Omental fat pad (tissue), 3 donors: ENCODE measurements at regions not wholly inside any gene's neighbourhood (a gene's known extent, or its start where the extent isn't known, plus 50 kb on each side); places are given as distances from the start of the nearest gene placed in this dataset.

ENCODE experiments used
- ATAC-seq: fragments of 150-250 bp; one replicate; pipeline ENCODE4 v1.9.1; 2016; ENCODE audit warnings: mild to moderate bottlenecking, moderate library complexity; ENCODE audit not compliant: low FRiP score
- DNase-seq: peaks from one replicate; pipeline ENCODE4 v3.0.0-alpha.2; 2019; ENCODE audit warnings: low spot score
- TF ChIP-seq, protein P1 (sequence below), 3 donors: fragments of 450-650 bp; IDR thresholded peaks; one replicate each; pipeline ENCODE4 v1.5.1; 2016 to 2017; ENCODE audit warnings: antibody characterized with exemption in 3 of 3, mild to moderate bottlenecking in 3 of 3, moderate library complexity in 2 of 3

GRCh38 chr5:12848709-12849108, 944.5 kb upstream of the CTNND2 start:
- DNase-seq (no peak), ATAC-seq (no peak)
- TF ChIP-seq, protein P1, sequence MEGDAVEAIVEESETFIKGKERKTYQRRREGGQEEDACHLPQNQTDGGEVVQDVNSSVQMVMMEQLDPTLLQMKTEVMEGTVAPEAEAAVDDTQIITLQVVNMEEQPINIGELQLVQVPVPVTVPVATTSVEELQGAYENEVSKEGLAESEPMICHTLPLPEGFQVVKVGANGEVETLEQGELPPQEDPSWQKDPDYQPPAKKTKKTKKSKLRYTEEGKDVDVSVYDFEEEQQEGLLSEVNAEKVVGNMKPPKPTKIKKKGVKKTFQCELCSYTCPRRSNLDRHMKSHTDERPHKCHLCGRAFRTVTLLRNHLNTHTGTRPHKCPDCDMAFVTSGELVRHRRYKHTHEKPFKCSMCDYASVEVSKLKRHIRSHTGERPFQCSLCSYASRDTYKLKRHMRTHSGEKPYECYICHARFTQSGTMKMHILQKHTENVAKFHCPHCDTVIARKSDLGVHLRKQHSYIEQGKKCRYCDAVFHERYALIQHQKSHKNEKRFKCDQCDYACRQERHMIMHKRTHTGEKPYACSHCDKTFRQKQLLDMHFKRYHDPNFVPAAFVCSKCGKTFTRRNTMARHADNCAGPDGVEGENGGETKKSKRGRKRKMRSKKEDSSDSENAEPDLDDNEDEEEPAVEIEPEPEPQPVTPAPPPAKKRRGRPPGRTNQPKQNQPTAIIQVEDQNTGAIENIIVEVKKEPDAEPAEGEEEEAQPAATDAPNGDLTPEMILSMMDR (IDR thresholded peaks at IDR 0.05) = no peak

DNA sequence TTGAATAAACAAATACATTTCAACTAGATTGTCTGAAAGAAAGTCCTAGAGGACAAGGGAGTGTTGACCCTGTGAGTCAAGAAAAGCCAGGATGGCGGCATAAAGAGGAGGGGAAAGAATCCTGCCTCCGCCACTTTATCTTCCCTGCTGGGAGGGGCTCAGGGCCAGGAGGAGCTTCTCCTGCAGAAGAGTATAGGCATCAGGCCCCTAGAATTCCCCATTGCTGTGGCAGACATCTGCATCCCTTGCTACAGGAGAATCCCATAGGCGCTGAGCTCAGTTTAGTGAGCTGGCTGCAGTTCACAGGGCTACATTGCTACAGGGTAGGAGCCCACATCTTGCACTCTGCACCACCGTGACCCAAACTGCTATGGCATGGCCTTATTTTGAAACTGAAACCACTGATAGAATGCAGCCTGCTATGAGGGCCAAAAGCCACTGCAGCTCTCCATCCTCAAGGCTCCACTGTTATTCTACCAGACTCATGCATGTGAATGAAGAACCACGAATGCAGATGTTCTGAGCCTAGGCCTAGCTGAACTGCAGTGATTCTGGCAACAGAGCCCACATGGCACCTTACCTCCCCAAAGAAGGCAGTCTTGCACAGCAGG, 941.4 kb upstream of the CTNND2 start:
- DNase-seq = no peak
- TF ChIP-seq, protein P1 (IDR thresholded peaks at IDR 0.05) = no peak
- no peak for ATAC-seq

GRCh38 chr5:12840972-12841371, 936.7 kb upstream of the CTNND2 start:
- TF ChIP-seq, protein P1 (IDR thresholded peaks at IDR 0.05) = no peak
- no peak for ATAC-seq
- DNase-seq = no peak

GRCh38 chr5:12837592-12837991, 933.3 kb upstream of the CTNND2 start:
- no peak for ATAC-seq
- TF ChIP-seq, protein P1 (IDR thresholded peaks at IDR 0.05) = no peak
- DNase-seq = no peak

- TF ChIP-seq, protein P1 (IDR thresholded peaks at IDR 0.05) = no peak
Measured at GRCh38 chr5:12825163-12825562, 920.9 kb upstream of the CTNND2 start.

GRCh38 chr5:12805165-12805698, 901.0 kb upstream of the CTNND2 start:
- DNase-seq (no peak), ATAC-seq (no peak)
- TF ChIP-seq, protein P1 (IDR thresholded peaks at IDR 0.05) = no peak

More at GRCh38 chr5:12825163-12825562, 920.9 kb upstream of the CTNND2 start:
- ATAC-seq (no peak), DNase-seq (no peak)

DNA sequence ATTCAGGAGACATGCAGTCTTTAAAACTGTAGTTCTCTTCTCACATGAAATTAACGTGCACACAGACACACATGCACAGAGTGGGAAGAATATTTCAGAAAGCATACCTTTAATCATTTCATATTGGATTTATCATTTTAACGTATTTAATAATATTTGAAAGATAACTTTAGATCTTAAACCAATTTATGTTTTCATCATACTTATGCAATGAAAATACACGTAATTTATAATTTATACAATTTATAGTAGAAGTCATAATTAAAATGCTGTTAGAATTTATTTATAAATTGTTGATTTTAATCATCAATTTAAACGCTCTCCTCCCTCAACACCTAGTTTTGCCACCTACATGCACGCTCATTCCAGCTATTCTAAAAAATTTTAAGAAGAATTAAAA, 894.9 kb upstream of the CTNND2 start:
- TF ChIP-seq, protein P1 (IDR thresholded peaks at IDR 0.05) = no peak
- DNase-seq = no peak
- ATAC-seq = no peak
